Panc1 (cell line): ENCODE measurements at regions not wholly inside any gene's neighbourhood (a gene's known extent, or its start where the extent isn't known, plus 50 kb on each side); places are given as distances from the start of the nearest gene placed in this dataset.

Source experiments
- ATAC-seq: fragments of 200-7000 bp; cut with Tn5 transposase; 2 replicates; pipeline ENCODE4 v1.9.1; 2020; ENCODE audit warnings: mild to moderate bottlenecking, moderate library complexity
- BruUV-seq: library from RNA; stranded (reverse); fragments of 400-500 nt; replicated peaks from 2 replicates; lab custom pipeline; 2021; lab: Mats Ljungman, UMichigan
- CTCF ChIA-PET: fragments of 300-600 bp; sonication (Branson Sonifier 250); formaldehyde crosslinking; loops from one replicate; lab custom pipeline; 2022; ENCODE audit warnings: antibody characterized with exemption; lab: Charles Lee
- POLR2A ChIA-PET: fragments of 300-600 bp; sonication (Branson Sonifier 250); formaldehyde crosslinking; loops from one replicate; lab custom pipeline; 2022; ENCODE audit warnings: antibody characterized with exemption; lab: Charles Lee
- DNase-seq: peaks from one replicate; pipeline ENCODE4 v3.0.0-alpha.2; 2010; ENCODE audit warnings: low read depth, low spot score
- H3K27ac ChIP-seq: 2 replicates; pipeline ENCODE4 v1.5.1; 2011; ENCODE audit warnings: mild to moderate bottlenecking, low read length, inconsistent platforms
- H3K27me3 ChIP-seq: fragments of 200-500 bp; sonication (Bioruptor generic); 2 replicates; pipeline ENCODE4 v1.6.0; 2014; ENCODE audit warnings: low read length, inconsistent platforms; ENCODE audit not compliant: control insufficient read depth, insufficient read depth
- H3K36me3 ChIP-seq: fragments of 200-500 bp; sonication (Bioruptor generic); 2 replicates; pipeline ENCODE4 v1.5.1; 2014; ENCODE audit warnings: inconsistent platforms, mild to moderate bottlenecking, low read length, moderate library complexity; ENCODE audit not compliant: control insufficient read depth, insufficient read depth
- H3K4me1 ChIP-seq: 2 replicates; pipeline ENCODE4 v1.5.1; 2011; ENCODE audit warnings: inconsistent platforms, mild to moderate bottlenecking, low read length, moderate library complexity; ENCODE audit not compliant: control insufficient read depth, insufficient read depth
- H3K4me3 ChIP-seq, 2 experiments: 2 replicates each; pipeline ENCODE4 v1.5.1; 2011 to 2012; ENCODE audit warnings: low read depth in 2 of 2, low read length in 2 of 2, mild to moderate bottlenecking in 2 of 2, inconsistent platforms in 1 of 2, moderate library complexity in 1 of 2
- H3K9me3 ChIP-seq: fragments of 200-500 bp; sonication (Bioruptor generic); 2 replicates; pipeline ENCODE4 v1.5.1; 2014; ENCODE audit warnings: low read depth, mild to moderate bottlenecking, inconsistent platforms, low read length, moderate library complexity; ENCODE audit not compliant: control insufficient read depth, insufficient read depth
- CTCF ChIP-seq: fragments of 450-650 bp; IDR thresholded peaks from 2 replicates; pipeline ENCODE4 v1.5.1; 2017; ENCODE audit warnings: mild to moderate bottlenecking
- POLR2AphosphoS5 ChIP-seq: IDR thresholded peaks from 2 replicates; pipeline ENCODE4 v1.6.1; 2012; ENCODE audit warnings: mild to moderate bottlenecking, low read depth, low read length, moderate library complexity
- REST ChIP-seq, 2 experiments: IDR thresholded peaks; 2 replicates each; pipeline ENCODE4 v1.6.1; 2011 to 2012; ENCODE audit warnings: low read depth in 2 of 2, control low read depth in 1 of 2, low read length in 1 of 2, mild to moderate bottlenecking in 1 of 2, moderate library complexity in 1 of 2; ENCODE audit not compliant: insufficient read depth in 1 of 2
- SIN3A ChIP-seq: IDR thresholded peaks from 2 replicates; pipeline ENCODE4 v1.6.1; 2012; ENCODE audit warnings: low read depth, mild to moderate bottlenecking, low read length, moderate library complexity, borderline replicate concordance; ENCODE audit not compliant: insufficient read depth
- TCF7L2 ChIP-seq: IDR thresholded peaks from 2 replicates; pipeline ENCODE4 v1.6.1; 2011; ENCODE audit warnings: mild to moderate bottlenecking, low read depth, low read length, inconsistent platforms
- in situ Hi-C: cut with HindIII; loops from 2 replicates; pipeline ENCODE4 v1.10.0; 2016; ENCODE audit warnings: low sequenced_read_pairs, low pct_unique_long_range_greater_than_20kb
- intact Hi-C: fragments of 100-400 bp; cut with micrococcal nuclease; formaldehyde crosslinking; loops from one replicate; pipeline ENCODE4 v1.10.0; 2022; ENCODE audit not compliant: unreplicated experiment

GRCh38 chr1:218494449-218494852 is 149.3 kb downstream of the TGFB2 start:
- TF ChIP-seq POLR2AphosphoS5 (no peak), SIN3A (no peak), TCF7L2 (no peak), CTCF (no peak), REST (IDR thresholded peaks at IDR 0.05; ENCODE audit: insufficient read depth in 1 of 2, low read depth in 2 of 2, low read length in 1 of 2) (no peak)
- ChIA-PET CTCF (no interaction called here), POLR2A (no interaction called here)
- no peaks in the 10 kb centered on the region for H3K27me3 ChIP-seq
- DNase-seq, result no peak
- no peaks in the 10 kb centered on the region for H3K36me3 ChIP-seq
- ATAC-seq, result no peak
- peaks cover 28% of the 10 kb centered on the region; the same call in 1 of the 2 replicates for H3K4me1 ChIP-seq
- in situ Hi-C loops, result no loop called here
- intact Hi-C loops, result no loop called here
- H3K27ac ChIP-seq, result peak overlapping the region; percentile 77
- H3K9me3 ChIP-seq, result peaks cover 3% of the 10 kb centered on the region; the same call in 1 of the 2 replicates
- H3K4me3 ChIP-seq, result no peak overlapping the region
- BruUV-seq, result no TSS peak

- intact Hi-C loops (no loop called here), in situ Hi-C loops (no loop called here)
- no peaks in the 10 kb centered on the region for H3K27me3 ChIP-seq
- no TSS peak for BruUV-seq
- H3K36me3 ChIP-seq, result no peaks in the 10 kb centered on the region
- POLR2A ChIA-PET, result no interaction called here
- peaks cover 21% of the 10 kb centered on the region; the same call in 1 of the 2 replicates for H3K4me1 ChIP-seq
- CTCF ChIA-PET, result no interaction called here
- H3K9me3 ChIP-seq, result peaks cover 3% of the 10 kb centered on the region; the same call in 1 of the 2 replicates
- TF ChIP-seq REST (IDR thresholded peaks at IDR 0.05; ENCODE audit: insufficient read depth in 1 of 2, low read depth in 2 of 2, low read length in 1 of 2), result no peak
- TF ChIP-seq CTCF, result no peak
- no peak for TF ChIP-seq TCF7L2
- TF ChIP-seq SIN3A, result no peak
- TF ChIP-seq POLR2AphosphoS5, result no peak
- DNase-seq (no peak), ATAC-seq (no peak)
- peak overlapping the region; percentile 77 for H3K27ac ChIP-seq
- H3K4me3 ChIP-seq, result no peak overlapping the region
Observed at GRCh38 chr1:218495931-218496330, 150.8 kb downstream of the TGFB2 start.
